GM12891 (cell line): ENCODE measurements at regions not wholly inside any gene's neighbourhood (a gene's known extent, or its start where the extent isn't known, plus 50 kb on each side); places are given as distances from the start of the nearest gene placed in this dataset.
"Not testable (repeated sequence)": the region's sequence is repeated elsewhere in the genome, so short reads cannot be mapped to it uniquely, and the experiment has no call there.

Source experiments
- DNase-seq: peaks from one replicate; pipeline ENCODE4 v3.0.0; 2011; ENCODE audit warnings: low spot score; ENCODE audit not compliant: insufficient read length
- FAIRE-seq: peaks from 2 replicates; lab custom pipeline; 2011; peaks lifted over from hg19 to GRCh38; lab: Jason Lieb, UNC
- PAX5 ChIP-seq: IDR thresholded peaks from 2 replicates; pipeline ENCODE4 v1.6.1; 2011; ENCODE audit warnings: low read length, moderate library complexity, mild to moderate bottlenecking; ENCODE audit not compliant: insufficient read depth, severe bottlenecking
- POLR2A ChIP-seq: IDR thresholded peaks from 2 replicates; pipeline ENCODE4 v1.6.1; 2011; ENCODE audit warnings: low read depth, low read length, control low read depth
- POLR2AphosphoS5 ChIP-seq: IDR thresholded peaks from 2 replicates; pipeline ENCODE4 v1.6.1; 2011; ENCODE audit warnings: low read depth, low read length, control low read depth
- POU2F2 ChIP-seq: IDR thresholded peaks from 2 replicates; pipeline ENCODE4 v1.6.1; 2011; ENCODE audit warnings: low read depth, mild to moderate bottlenecking, control low read depth, low read length, moderate library complexity
- SPI1 ChIP-seq: IDR thresholded peaks from 2 replicates; pipeline ENCODE4 v1.6.1; 2011; ENCODE audit warnings: low read depth, low read length, control low read depth
- TAF1 ChIP-seq: IDR thresholded peaks from 2 replicates; pipeline ENCODE4 v1.6.1; 2011; ENCODE audit warnings: low read depth, low read length, control low read depth

- no peak for TF ChIP-seq POLR2A
- no peak for TF ChIP-seq POU2F2
- TF ChIP-seq PAX5 = no peak
- TF ChIP-seq SPI1 = no peak
- TF ChIP-seq TAF1 = no peak
- no peak for TF ChIP-seq POLR2AphosphoS5
- FAIRE-seq (no peak), DNase-seq (no peak)
Measured at GRCh38 chr3:80914854-80915253, 846.6 kb downstream of the GBE1 start.

GRCh38 chr3:80898211-80898610 lies 863.2 kb downstream of the GBE1 start:
- DNase-seq (no peak), FAIRE-seq (no peak)
- TF ChIP-seq SPI1 (no peak), POU2F2 (no peak), PAX5 (no peak), TAF1 (no peak), POLR2A (no peak), POLR2AphosphoS5 (no peak)

GRCh38 chr3:80897005-80897404 lies 864.4 kb downstream of the GBE1 start:
- FAIRE-seq, DNase-seq: not testable (repeated sequence)

GRCh38 chr3:80890571-80890970 lies 870.9 kb downstream of the GBE1 start:
- DNase-seq (no peak), FAIRE-seq (no peak)
- TF ChIP-seq POLR2AphosphoS5 (no peak), TAF1 (no peak), SPI1 (no peak), PAX5 (no peak), POU2F2 (no peak), POLR2A (no peak)

- TF ChIP-seq PAX5 (no peak), TAF1 (no peak), POU2F2 (no peak), POLR2A (no peak), SPI1 (no peak), POLR2AphosphoS5 (no peak)
- DNase-seq = no peak
Measured at GRCh38 chr3:80889535-80889934, 871.9 kb downstream of the GBE1 start.

GRCh38 chr3:80870476-80871041 lies 890.9 kb downstream of the GBE1 start:
- no peak for TF ChIP-seq TAF1
- DNase-seq = no peak

More at GRCh38 chr3:80889535-80889934, 871.9 kb downstream of the GBE1 start:
- no peak for FAIRE-seq

GRCh38 chr3:80855482-80855881 lies 906.0 kb downstream of the GBE1 start:
- DNase-seq (no peak), FAIRE-seq (no peak)
- TF ChIP-seq POU2F2 (no peak), TAF1 (no peak), SPI1 (no peak), PAX5 (no peak), POLR2A (no peak), POLR2AphosphoS5 (no peak)

More at GRCh38 chr3:80870476-80871041, 890.9 kb downstream of the GBE1 start:
- FAIRE-seq = no peak

GRCh38 chr3:80836395-80836794 lies 925.0 kb downstream of the GBE1 start:
- TF ChIP-seq POLR2AphosphoS5 (no peak), POU2F2 (no peak), TAF1 (no peak), POLR2A (no peak), SPI1 (no peak), PAX5 (no peak)
- FAIRE-seq = no peak
- no peak for DNase-seq

- FAIRE-seq (no peak), DNase-seq (no peak)
- TF ChIP-seq SPI1 (no peak), POLR2A (no peak), POU2F2 (no peak), TAF1 (no peak), PAX5 (no peak), POLR2AphosphoS5 (no peak)
Measured at GRCh38 chr3:80807577-80807976, 953.9 kb downstream of the GBE1 start.

GRCh38 chr3:80806673-80807072 lies 954.8 kb downstream of the GBE1 start:
- FAIRE-seq (no peak), DNase-seq (no peak)
- no peak for TF ChIP-seq POLR2A
- no peak for TF ChIP-seq SPI1
- no peak for TF ChIP-seq POLR2AphosphoS5
- no peak for TF ChIP-seq PAX5
- TF ChIP-seq POU2F2 = no peak
- no peak for TF ChIP-seq TAF1

- FAIRE-seq (no peak), DNase-seq (no peak)
- no peak for TF ChIP-seq POU2F2
- TF ChIP-seq SPI1 = no peak
- no peak for TF ChIP-seq POLR2A
- no peak for TF ChIP-seq POLR2AphosphoS5
- no peak for TF ChIP-seq TAF1
- no peak for TF ChIP-seq PAX5
Measured at GRCh38 chr3:80788914-80789313, 972.5 kb downstream of the GBE1 start.

- DNase-seq (no peak), FAIRE-seq (no peak)
- TF ChIP-seq POLR2AphosphoS5 (no peak), TAF1 (no peak), SPI1 (no peak), PAX5 (no peak), POLR2A (no peak), POU2F2 (no peak)
Measured at GRCh38 chr3:80785875-80786274, 975.6 kb downstream of the GBE1 start.
